ENCODE measurements at regions not wholly inside any gene's neighbourhood (a gene's known extent, or its start where the extent isn't known, plus 50 kb on each side); places are given as distances from the start of the nearest gene placed in this dataset.

GRCh38 chr13:70864731-70865130 lies 756.5 kb upstream of the KLHL1 start:
- CTCF ChIA-PET: no interaction called here
- POLR2A ChIA-PET: no interaction called here
- TF ChIP-seq ZSCAN4 (tag by site-specific recombination; IDR thresholded peaks at IDR 0.05) (no peak), ZFP41 (tag by site-specific recombination; IDR thresholded peaks at IDR 0.05; ENCODE audit: borderline replicate concordance) (no peak), ZNF561 (tag by site-specific recombination; IDR thresholded peaks at IDR 0.05; ENCODE audit: borderline replicate concordance) (no peak), ZFP69B (tag by site-specific recombination; IDR thresholded peaks at IDR 0.05) (no peak), YY2 (tag by site-specific recombination; IDR thresholded peaks at IDR 0.05) (no peak), ZNF837 (tag by site-specific recombination; IDR thresholded peaks at IDR 0.05) (no peak), ZBTB49 (tag by site-specific recombination; IDR thresholded peaks at IDR 0.05; ENCODE audit: low read depth) (no peak), ZNF202 (tag by site-specific recombination; IDR thresholded peaks at IDR 0.05; ENCODE audit: borderline replicate concordance) (no peak), OSR2 (tag by site-specific recombination; IDR thresholded peaks at IDR 0.05) (no peak), SP2 (tag by site-specific recombination; IDR thresholded peaks at IDR 0.05) (no peak), KLF1 (tag by site-specific recombination; IDR thresholded peaks at IDR 0.05) (no peak), ZNF768 (tag by site-specific recombination; IDR thresholded peaks at IDR 0.05) (no peak)

GRCh38 chr13:70856711-70857110 lies 748.5 kb upstream of the KLHL1 start:
- H3K4me3 ChIP-seq (ENCODE audit: low read depth, low read length): no peak overlapping the region
- H3K36me3 ChIP-seq (ENCODE audit: control insufficient read depth in 2 of 2, insufficient read depth in 1 of 2, low read length in 2 of 2): no peaks in the 10 kb centered on the region
- ChIA-PET CTCF (no interaction called here), POLR2A (no interaction called here)
- TF ChIP-seq ZFP3 (tag by site-specific recombination; IDR thresholded peaks at IDR 0.05; ENCODE audit: low read depth): no peak
- no peak for TF ChIP-seq ZNF521 (tag by site-specific recombination; IDR thresholded peaks at IDR 0.05)
- TF ChIP-seq ZBTB7A (tag by site-specific recombination; IDR thresholded peaks at IDR 0.05; ENCODE audit: low read depth): no peak
- TF ChIP-seq SCRT2 (tag by site-specific recombination; IDR thresholded peaks at IDR 0.05): no peak
- TF ChIP-seq ZNF660 (tag by site-specific recombination; IDR thresholded peaks at IDR 0.05): no peak
- TF ChIP-seq ZNF837 (tag by site-specific recombination; IDR thresholded peaks at IDR 0.05): no peak
- TF ChIP-seq ZFP69B (tag by site-specific recombination; IDR thresholded peaks at IDR 0.05): no peak
- TF ChIP-seq ZNF747 (tag by site-specific recombination; IDR thresholded peaks at IDR 0.05): no peak
- H3K4me1 ChIP-seq (ENCODE audit: control insufficient read depth, insufficient read depth, low read length): no peaks in the 10 kb centered on the region
- no peak overlapping the region for H3K27ac ChIP-seq (ENCODE audit: extremely low read depth, low read depth, low read length)
- H3K9me3 ChIP-seq (ENCODE audit: control insufficient read depth, insufficient read depth, low read depth, low read length): no peaks in the 10 kb centered on the region

More at GRCh38 chr13:70864731-70865130, 756.5 kb upstream of the KLHL1 start:
- Histone ChIP-seq H3K9me3 (ENCODE audit: control insufficient read depth, insufficient read depth, low read depth, low read length) (no peaks in the 10 kb centered on the region), H3K27ac (ENCODE audit: extremely low read depth, low read depth, low read length) (no peak overlapping the region), H3K4me1 (ENCODE audit: control insufficient read depth, insufficient read depth, low read length) (no peaks in the 10 kb centered on the region), H3K4me3 (ENCODE audit: low read depth, low read length) (no peak overlapping the region), H3K36me3 (ENCODE audit: control insufficient read depth in 2 of 2, insufficient read depth in 1 of 2, low read length in 2 of 2) (no peaks in the 10 kb centered on the region)

GRCh38 chr13:70856025-70856424 lies 747.8 kb upstream of the KLHL1 start:
- Histone ChIP-seq H3K9me3 (ENCODE audit: control insufficient read depth, insufficient read depth, low read depth, low read length) (no peaks in the 10 kb centered on the region), H3K4me1 (ENCODE audit: control insufficient read depth, insufficient read depth, low read length) (no peaks in the 10 kb centered on the region), H3K36me3 (ENCODE audit: control insufficient read depth in 2 of 2, insufficient read depth in 1 of 2, low read length in 2 of 2) (no peaks in the 10 kb centered on the region), H3K27ac (ENCODE audit: extremely low read depth, low read depth, low read length) (no peak overlapping the region), H3K4me3 (ENCODE audit: low read depth, low read length) (no peak overlapping the region)
- ChIA-PET POLR2A (no interaction called here), CTCF (no interaction called here)
- TF ChIP-seq ZNF202 (tag by site-specific recombination; IDR thresholded peaks at IDR 0.05; ENCODE audit: borderline replicate concordance) (no peak), ZNF654 (tag by site-specific recombination; IDR thresholded peaks at IDR 0.05; ENCODE audit: low read depth) (no peak), ZNF148 (tag by site-specific recombination; IDR thresholded peaks at IDR 0.05; ENCODE audit: borderline replicate concordance) (no peak), ZNF366 (tag by site-specific recombination; conservative IDR thresholded peaks at IDR 0.05) (no peak), ZNF777 (tag by site-specific recombination; IDR thresholded peaks at IDR 0.05; ENCODE audit: borderline replicate concordance) (no peak), ZNF223 (tag by site-specific recombination; IDR thresholded peaks at IDR 0.05) (no peak), ZNF830 (tag by site-specific recombination; IDR thresholded peaks at IDR 0.05; ENCODE audit: low read depth) (no peak)

Measured in HEK293 (cell line).